K562 (cell line): ENCODE measurements at regions not wholly inside any gene's neighbourhood (a gene's known extent, or its start where the extent isn't known, plus 50 kb on each side); places are given as distances from the start of the nearest gene placed in this dataset.

Experiments
- ATAC-seq: fragments of 200-7000 bp; cut with Tn5 transposase; 3 replicates; pipeline ENCODE4 v1.9.1; 2020; ENCODE audit warnings: moderate library complexity
- BruUV-seq: library from RNA; stranded (reverse); fragments of 400-500 nt; replicated peaks from 2 replicates; lab custom pipeline; 2021; lab: Mats Ljungman, UMichigan
- CTCF ChIA-PET: fragments of 300-600 bp; formaldehyde crosslinking; extraction: SDS; loops from one replicate; lab custom pipeline; 2021; ENCODE audit warnings: low intra/inter-chr PET ratio; lab: Yijun Ruan, JAX
- POLR2A ChIA-PET: fragments of 300-600, 350-650 bp; sonication (Branson Sonifier 250); formaldehyde crosslinking; extraction: SDS; loops from one replicate; lab custom pipeline; 2021; ENCODE audit warnings: antibody characterized with exemption, inconsistent platforms; lab: Yijun Ruan, JAX
- DNase-seq, 4 experiments: peaks; one replicate each; pipeline versions ENCODE4 v3.0.0 to v3.0.0-alpha.2; 2011 to 2018; ENCODE audit warnings: low spot score in 3 of 4, mixed read lengths in 3 of 4; ENCODE audit errors: extremely low read depth in 1 of 4
- FAIRE-seq: peaks from 2 replicates; lab custom pipeline; 2011; peaks lifted over from hg19 to GRCh38; lab: Jason Lieb, UNC
- H2AFZ ChIP-seq: 2 replicates; pipeline ENCODE4 v1.6.0; 2011; ENCODE audit warnings: low read depth, low read length, control low read depth, inconsistent platforms
- H3K27ac ChIP-seq: fragments of 200-600 bp; 3 replicates; pipeline ENCODE4 v1.8.0; 2011; ENCODE audit warnings: low read depth, mild to moderate bottlenecking, control low read depth, inconsistent platforms, low read length, moderate library complexity, mixed read lengths; ENCODE audit errors: extremely low read depth
- H3K27me3 ChIP-seq, 2 experiments: fragments of 300-600 bp in 1 of 2; 2 replicates in 1 of 2; 3 replicates in 1 of 2; pipeline versions ENCODE4 v1.6.0 to v1.8.0; 2011; ENCODE audit warnings: inconsistent platforms in 2 of 2, low read length in 2 of 2, mild to moderate bottlenecking in 1 of 2, mixed read lengths in 1 of 2, moderate library complexity in 1 of 2; ENCODE audit not compliant: control insufficient read depth in 2 of 2, insufficient read depth in 2 of 2
- H3K36me3 ChIP-seq: fragments of 300-600 bp; 3 replicates; pipeline ENCODE4 v1.8.0; 2011; ENCODE audit warnings: mild to moderate bottlenecking, low read length, inconsistent platforms; ENCODE audit not compliant: control insufficient read depth, insufficient read depth
- H3K4me1 ChIP-seq, 2 experiments: fragments of 200-600 bp in 1 of 2; replicated peaks in 1 of 2; 2 replicates in 1 of 2; 3 replicates in 1 of 2; pipeline versions ENCODE4 v1.5.1 to v1.8.0; 2011; ENCODE audit warnings: inconsistent platforms in 2 of 2, low read length in 2 of 2, mild to moderate bottlenecking in 1 of 2, mixed read lengths in 1 of 2, moderate library complexity in 1 of 2; ENCODE audit not compliant: control insufficient read depth in 2 of 2, insufficient read depth in 2 of 2
- H3K4me2 ChIP-seq: 2 replicates; pipeline ENCODE4 v1.6.1; 2011; ENCODE audit warnings: low read length, control low read depth, inconsistent platforms, mixed read lengths; ENCODE audit not compliant: insufficient read depth
- H3K4me3 ChIP-seq: fragments of 200-600 bp; sonication (generic), shearing (Covaris generic); 2 replicates; pipeline ENCODE4 v1.5.1; 2016; ENCODE audit warnings: control low read depth, inconsistent platforms
- H3K79me2 ChIP-seq: fragments of 200-600 bp; 3 replicates; pipeline ENCODE4 v1.8.0; 2011; ENCODE audit warnings: low read length, inconsistent platforms; ENCODE audit not compliant: control insufficient read depth, insufficient read depth
- H3K9ac ChIP-seq, 2 experiments: 2 replicates each; pipeline versions ENCODE4 v1.6.0 to v1.6.1; 2011; ENCODE audit warnings: low read depth in 2 of 2, low read length in 2 of 2, control low read depth in 1 of 2, inconsistent platforms in 1 of 2, mild to moderate bottlenecking in 1 of 2, mixed read lengths in 1 of 2; ENCODE audit not compliant: insufficient read depth in 1 of 2
- H3K9me1 ChIP-seq: one replicate; pipeline ENCODE4 v1.6.0; 2011; ENCODE audit warnings: inconsistent platforms, mild to moderate bottlenecking, low read length, moderate library complexity; ENCODE audit not compliant: control insufficient read depth, insufficient read depth
- H3K9me3 ChIP-seq: replicated peaks from 2 replicates; pipeline ENCODE4 v1.5.1; 2011; ENCODE audit warnings: low read depth, low read length, inconsistent platforms; ENCODE audit not compliant: control insufficient read depth, insufficient read depth
- H4K20me1 ChIP-seq: replicated peaks from 2 replicates; pipeline ENCODE4 v1.6.1; 2011; ENCODE audit warnings: low read length, inconsistent platforms, mixed read lengths; ENCODE audit not compliant: control insufficient read depth, insufficient read depth
- BACH1 ChIP-seq: fragments of 200-800 bp; sonication (Bioruptor generic); IDR thresholded peaks from 2 replicates; pipeline ENCODE4 v1.6.1; 2016; ENCODE audit warnings: missing genetic modification characterization, missing compliant biosample characterization
- CBX8 ChIP-seq: fragments of 200-600 bp; sonication (generic); IDR thresholded peaks from 2 replicates; pipeline ENCODE4 v1.6.1; 2012; ENCODE audit warnings: borderline replicate concordance, mixed run types, low read depth, mild to moderate bottlenecking, moderate library complexity, mixed read lengths, low read length, control low read depth, inconsistent platforms; ENCODE audit not compliant: poor library complexity, severe bottlenecking; ENCODE audit errors: extremely low read depth
- DMBX1 ChIP-seq: fragments of 250-450 bp; sonication (Bioruptor Pico); IDR thresholded peaks from 2 replicates; pipeline ENCODE4 v1.8.0; 2022; ENCODE audit warnings: inconsistent platforms, mild to moderate bottlenecking, moderate library complexity, borderline replicate concordance
- GABPB1 ChIP-seq: sonication (generic); formaldehyde crosslinking; IDR thresholded peaks from 2 replicates; pipeline ENCODE4 v1.8.0; 2022; ENCODE audit warnings: mild to moderate bottlenecking, missing genetic modification reagents
- HDGF ChIP-seq: fragments of 450-650 bp; IDR thresholded peaks from 2 replicates; pipeline ENCODE4 v1.6.1; 2016
- KHSRP ChIP-seq: fragments of 450-650 bp; IDR thresholded peaks from 2 replicates; pipeline ENCODE4 v1.6.1; 2017
- KLF1 ChIP-seq: fragments of 450-650 bp; IDR thresholded peaks from 2 replicates; pipeline ENCODE4 v1.6.1; 2016; ENCODE audit warnings: missing genetic modification characterization, missing compliant biosample characterization
- MAFF ChIP-seq: IDR thresholded peaks from 2 replicates; pipeline ENCODE4 v1.6.1; 2012; ENCODE audit warnings: low read length, improper control_type of control experiment
- MTA3 ChIP-seq: fragments of 450-650 bp; formaldehyde crosslinking; IDR thresholded peaks from 2 replicates; pipeline ENCODE4 v1.6.1; 2017; ENCODE audit warnings: mild to moderate bottlenecking, borderline replicate concordance
- MYBL2 ChIP-seq, 2 experiments: fragments of 450-650 bp in 1 of 2; sonication (generic) in 1 of 2; formaldehyde crosslinking in 1 of 2; IDR thresholded peaks; 2 replicates each; pipeline versions ENCODE4 v1.6.1 to v1.8.1; 2017 to 2022; ENCODE audit warnings: borderline replicate concordance in 1 of 2, inconsistent platforms in 1 of 2, low read depth in 1 of 2, mild to moderate bottlenecking in 1 of 2, missing genetic modification reagents in 1 of 2, moderate library complexity in 1 of 2
- NR0B1 ChIP-seq: fragments of 450-650 bp; IDR thresholded peaks from one replicate; pipeline ENCODE4 v1.6.1; 2018; ENCODE audit warnings: mild to moderate bottlenecking, moderate library complexity; ENCODE audit not compliant: partially characterized antibody
- RBM39 ChIP-seq: fragments of 200-400 bp; formaldehyde crosslinking; optimal IDR thresholded peaks from 2 replicates; pipeline ENCODE3; 2018; ENCODE audit warnings: low read depth, low read length
- STAT6 ChIP-seq: sonication (generic); formaldehyde crosslinking; IDR thresholded peaks from 2 replicates; pipeline ENCODE4 v1.8.1; 2023; ENCODE audit warnings: mild to moderate bottlenecking, missing genetic modification reagents
- TGIF2 ChIP-seq: sonication (generic); formaldehyde crosslinking; IDR thresholded peaks from 2 replicates; pipeline ENCODE4 v1.8.1; 2022; ENCODE audit warnings: mild to moderate bottlenecking, missing genetic modification reagents, moderate library complexity
- XRCC3 ChIP-seq: fragments of 450-650 bp; IDR thresholded peaks from 2 replicates; pipeline ENCODE4 v1.6.1; 2017; ENCODE audit warnings: mild to moderate bottlenecking, moderate library complexity
- ZBED1 ChIP-seq: IDR thresholded peaks from 2 replicates; pipeline ENCODE4 v1.6.1; 2014
- ZNF212 ChIP-seq: fragments of 450-650 bp; formaldehyde crosslinking; IDR thresholded peaks from 2 replicates; pipeline ENCODE4 v1.4.0; 2020; ENCODE audit warnings: mild to moderate bottlenecking
- ZNF561 ChIP-seq: fragments of 450-650 bp; formaldehyde crosslinking; conservative IDR thresholded peaks from 2 replicates; pipeline ENCODE4 v1.4.0; 2020; ENCODE audit warnings: mild to moderate bottlenecking, moderate library complexity
- WGBS: fragments of 100-300 bp; shearing (Covaris generic); methylation state at CpG from one replicate; pipeline ENCODE4 v1.1.6; 2016; ENCODE audit warnings: low coverage, mixed read lengths; ENCODE audit not compliant: insufficient coverage; ENCODE audit errors: missing lambda C conversion rate; 5-methylcytosine and 5-hydroxymethylcytosine counted together
- in situ Hi-C: fragments of 300-500 bp; cut with MboI; formaldehyde crosslinking; loops from 4 replicates; pipeline ENCODE4 v1.15.0; 2018; ENCODE audit warnings: inconsistent platforms, mixed read lengths
- intact Hi-C: fragments of 100-400 bp; cut with micrococcal nuclease; formaldehyde crosslinking; loops from 2 replicates; pipeline ENCODE4 v1.14.2; 2022
- TF ChIP-seq, protein P1 (sequence below): IDR thresholded peaks from 2 replicates; pipeline ENCODE4 v1.6.1; 2012; ENCODE audit warnings: low read depth, low read length, improper control_type of control experiment, borderline replicate concordance

DNA sequence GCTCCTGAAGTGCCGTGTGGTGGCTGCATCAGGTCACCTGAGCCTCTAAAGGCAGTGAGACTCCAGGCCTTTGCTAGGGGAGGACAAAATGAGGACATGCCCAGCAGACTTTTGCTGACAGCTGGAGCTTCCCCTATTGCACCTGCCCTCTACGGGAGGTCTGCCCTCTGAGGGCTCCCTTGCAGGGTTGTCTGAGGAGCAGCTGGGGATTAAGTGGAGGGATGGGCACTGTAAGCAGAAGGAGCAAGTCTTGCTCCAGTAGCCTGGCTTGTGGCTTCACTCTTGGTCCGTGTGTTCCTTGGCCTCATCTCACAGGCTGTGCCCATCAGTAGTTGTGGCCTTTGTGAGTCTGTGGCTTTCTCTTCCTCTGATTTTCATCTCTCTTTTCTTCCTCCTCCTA lies 66.9 kb upstream of the NRXN3 start:
- Histone ChIP-seq H3K4me1 (no peaks in the 10 kb centered on the region), H3K9me3 (no peaks in the 10 kb centered on the region), H4K20me1 (no peaks in the 10 kb centered on the region), H3K9ac (no peak overlapping the region), H2AFZ (no peak overlapping the region), H3K9me1 (no peaks in the 10 kb centered on the region), H3K4me3 (no peak overlapping the region), H3K27me3 (peaks cover 0 to 5% of the 10 kb centered on the region in 2 experiments; a peak in 1 of 5 replicates), H3K4me2 (no peak overlapping the region), H3K27ac (no peak overlapping the region), H3K36me3 (no peaks in the 10 kb centered on the region), H3K79me2 (no peaks in the 10 kb centered on the region)
- TF ChIP-seq, protein P1, sequence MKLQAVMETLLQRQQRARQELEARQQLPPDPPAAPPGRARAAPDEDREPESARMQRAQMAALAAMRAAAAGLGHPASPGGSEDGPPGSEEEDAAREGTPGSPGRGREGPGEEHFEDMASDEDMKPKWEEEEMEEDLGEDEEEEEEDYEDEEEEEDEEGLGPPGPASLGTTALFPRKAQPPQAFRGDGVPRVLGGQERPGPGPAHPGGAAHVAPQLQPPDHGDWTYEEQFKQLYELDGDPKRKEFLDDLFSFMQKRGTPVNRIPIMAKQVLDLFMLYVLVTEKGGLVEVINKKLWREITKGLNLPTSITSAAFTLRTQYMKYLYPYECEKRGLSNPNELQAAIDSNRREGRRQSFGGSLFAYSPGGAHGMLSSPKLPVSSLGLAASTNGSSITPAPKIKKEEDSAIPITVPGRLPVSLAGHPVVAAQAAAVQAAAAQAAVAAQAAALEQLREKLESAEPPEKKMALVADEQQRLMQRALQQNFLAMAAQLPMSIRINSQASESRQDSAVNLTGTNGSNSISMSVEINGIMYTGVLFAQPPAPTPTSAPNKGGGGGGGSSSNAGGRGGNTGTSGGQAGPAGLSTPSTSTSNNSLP = no peak
- TF ChIP-seq CBX8 (no peak), XRCC3 (no peak), GABPB1 (CRISPR knock-in tag) (no peak), ZNF212 (no peak), BACH1 (no peak), KLF1 (tag) (no peak), RBM39 (no peak), ZNF561 (CRISPR knock-in tag) (no peak), MAFF (no peak), NR0B1 (no peak), MYBL2 (IDR thresholded peaks at IDR 0.05; ENCODE audit: low read depth) (no peak), MYBL2 (CRISPR knock-in tag; IDR thresholded peaks at IDR 0.05; ENCODE audit: borderline replicate concordance) (no peak), HDGF (no peak), STAT6 (CRISPR knock-in tag) (no peak), MTA3 (no peak), KHSRP (no peak), TGIF2 (CRISPR knock-in tag) (no peak), DMBX1 (no peak), ZBED1 (no peak)
- DNase-seq = no peak
- 0% methylated on average over 3 of the region's 3 CpGs for WGBS
- POLR2A ChIA-PET = interaction anchor here (0.5 kb wide), 1 partner anchor 73 kb away, joined by 3 read pairs; no protein-coding TSS in a partner anchor
- no TSS peak for BruUV-seq
- ATAC-seq = no peak
- CTCF ChIA-PET = no interaction called here
- intact Hi-C loops = no loop called here
- FAIRE-seq = no peak
- in situ Hi-C loops = no loop called here
